Hematopoietic multipotent progenitor cell treated with erythropoietin and hydrocortisone succinate and interleukin-3 and kit ligand, for 4 days (in vitro differentiated cells): ENCODE measurements at regions not wholly inside any gene's neighbourhood (a gene's known extent, or its start where the extent isn't known, plus 50 kb on each side); places are given as distances from the start of the nearest gene placed in this dataset.

ENCODE experiments used
- DNase-seq: peaks from one replicate; pipeline ENCODE4 v3.0.0-alpha.2; 2015

DNA sequence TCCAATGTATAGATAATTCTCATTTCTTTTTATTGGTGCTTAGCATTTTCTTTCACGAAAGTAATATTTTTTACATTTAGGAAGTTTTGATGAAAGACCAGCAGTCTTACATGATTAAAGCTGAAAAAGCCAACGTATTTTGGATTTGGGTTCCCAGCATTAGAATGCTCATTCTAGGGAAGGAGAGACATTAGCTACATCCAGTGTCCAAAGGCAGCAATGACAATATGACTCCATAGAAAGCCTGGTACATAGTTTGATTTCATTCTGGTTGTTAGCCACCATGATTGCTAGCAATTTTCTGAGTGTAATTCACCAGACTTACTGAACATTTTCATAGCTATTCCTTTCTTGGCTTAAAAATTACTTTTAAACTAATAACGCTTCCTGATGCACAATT, 1397.5 kb downstream of the PCDH7 start:
- no peak for DNase-seq

- no peak for DNase-seq
Measured at GRCh38 chr4:32119907-32120306, 1399.7 kb downstream of the PCDH7 start.

DNA sequence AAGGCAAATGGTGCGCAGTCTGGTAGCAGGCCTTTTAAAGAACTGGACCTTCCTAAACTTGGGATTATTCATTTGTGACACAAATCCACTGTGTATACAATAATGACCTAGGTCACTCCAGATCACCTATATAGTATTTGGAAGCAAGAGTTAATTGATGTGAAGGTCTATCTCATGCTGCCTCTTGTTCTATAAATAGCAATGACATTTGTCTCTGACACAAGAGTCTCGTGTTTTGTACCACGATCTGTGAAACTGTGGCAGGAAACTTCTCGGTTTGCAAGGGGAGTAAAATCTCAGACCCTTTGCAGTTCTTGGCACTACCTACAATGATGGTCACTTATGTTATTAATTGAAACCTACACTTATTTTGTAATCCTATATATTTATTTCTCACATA, 1408.4 kb downstream of the PCDH7 start:
- DNase-seq: no peak

DNA sequence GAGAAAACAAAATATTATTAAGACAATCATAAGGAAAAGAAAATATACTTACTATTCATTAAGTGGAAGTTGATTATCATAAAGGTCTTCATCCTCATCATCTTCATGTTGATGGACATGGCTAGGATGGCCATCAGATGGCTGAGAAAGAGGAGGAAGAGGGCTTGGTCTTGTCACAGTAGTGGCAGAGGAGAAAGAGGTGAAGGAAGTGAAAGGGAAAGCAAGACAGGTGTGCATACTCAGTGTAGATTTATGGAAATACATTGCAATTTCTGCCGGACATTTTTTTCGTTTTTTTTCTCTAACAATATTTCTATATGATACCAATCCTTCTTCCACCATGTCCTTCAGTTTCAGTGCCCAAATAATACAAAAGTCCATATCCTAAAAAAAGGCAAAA, 1409.8 kb downstream of the PCDH7 start:
- no peak for DNase-seq

DNA sequence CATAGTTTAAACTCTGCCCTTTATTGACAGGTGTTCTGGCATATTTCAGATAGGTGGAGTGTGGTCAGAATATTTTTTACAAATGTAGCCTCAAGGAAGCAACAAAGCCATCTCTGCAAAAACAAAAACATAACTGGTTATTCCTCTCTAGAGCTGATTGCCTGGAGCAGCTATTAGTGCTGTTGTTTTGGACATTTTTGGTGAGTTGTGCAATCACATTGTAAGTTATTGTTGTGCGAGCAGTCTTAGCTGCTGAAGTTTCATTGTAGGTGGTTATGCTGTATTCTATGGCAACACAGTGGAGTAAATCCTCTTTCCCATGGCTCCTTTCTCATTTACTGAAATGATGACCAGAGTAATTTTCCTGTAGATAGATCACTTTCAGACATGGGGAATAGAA, 1413.0 kb downstream of the PCDH7 start:
- DNase-seq: no peak

DNA sequence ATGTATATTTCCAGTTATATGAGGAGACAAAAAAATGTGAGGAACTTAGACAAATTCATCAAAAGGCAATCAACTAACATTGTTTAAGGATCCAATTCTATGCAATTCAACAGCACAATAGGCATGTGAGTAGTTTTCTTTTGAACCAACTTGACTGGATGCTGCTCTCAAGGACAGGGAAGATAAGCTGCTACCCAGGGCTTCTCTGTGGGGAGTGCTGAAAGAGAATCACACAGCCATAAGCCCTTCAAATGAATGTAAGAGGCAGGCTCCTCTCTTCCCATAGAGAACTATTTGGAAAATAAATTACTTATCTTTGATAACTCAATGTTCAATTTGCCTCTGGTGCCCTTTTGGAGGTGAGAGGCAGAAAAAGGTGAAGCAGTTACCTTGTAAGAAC, 1413.6 kb downstream of the PCDH7 start:
- DNase-seq: no peak

GRCh38 chr4:32135642-32136041, 1415.5 kb downstream of the PCDH7 start:
- no peak for DNase-seq

GRCh38 chr4:32136081-32136787, 1416.1 kb downstream of the PCDH7 start:
- no peak for DNase-seq

- DNase-seq: peak; percentile 77
Measured at GRCh38 chr4:32140636-32141035, 1420.5 kb downstream of the PCDH7 start.

DNA sequence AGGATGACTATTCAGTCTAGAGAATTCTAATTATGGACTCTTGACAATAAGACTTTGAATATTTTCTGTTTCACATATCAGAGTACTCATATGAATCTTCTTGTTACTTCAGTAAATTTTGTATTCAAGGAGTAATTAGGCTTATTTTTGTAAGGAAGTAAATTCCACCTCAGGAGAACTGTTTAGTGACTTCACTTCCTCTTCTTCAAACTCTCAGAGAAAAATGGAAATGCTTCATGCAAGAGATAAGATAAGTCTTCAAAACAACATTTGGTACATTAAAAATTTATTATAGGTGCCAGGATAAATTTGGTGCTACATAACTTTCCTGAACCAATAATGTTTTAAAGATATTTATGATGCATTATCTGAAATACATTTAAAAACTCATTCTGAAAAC, 1421.9 kb downstream of the PCDH7 start:
- DNase-seq: peak; percentile 47

GRCh38 chr4:32145987-32146386, 1425.8 kb downstream of the PCDH7 start:
- no peak for DNase-seq

DNA sequence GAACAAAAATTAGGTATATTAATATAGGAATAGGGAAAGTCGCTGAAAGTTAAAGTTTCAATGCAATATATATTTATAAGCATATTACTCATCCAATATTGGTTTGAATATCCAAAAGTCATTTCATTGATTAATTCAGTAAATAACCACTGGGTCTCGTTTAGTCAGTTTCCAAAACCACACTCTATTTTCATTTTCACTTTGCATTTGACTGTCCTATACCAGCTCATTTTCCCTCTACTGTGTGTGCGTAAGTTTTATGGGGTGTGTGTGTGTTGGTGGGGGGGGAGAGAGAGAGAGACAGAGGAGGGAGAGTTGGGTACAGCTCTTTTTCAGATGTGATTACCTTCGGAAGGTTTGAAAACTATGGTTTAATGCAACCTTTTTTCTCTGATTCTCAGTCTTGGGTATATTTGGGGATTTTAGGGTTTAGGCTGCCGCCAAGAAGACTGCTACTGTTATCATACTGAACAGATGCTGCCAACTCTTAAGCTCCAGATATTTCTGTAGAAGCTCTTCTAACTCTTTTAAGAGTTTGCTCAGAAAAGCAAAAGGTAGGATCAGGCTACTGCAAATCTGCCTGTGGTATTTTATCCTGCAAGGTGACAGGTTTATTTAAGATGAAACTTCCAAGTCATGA, 1427.4 kb downstream of the PCDH7 start:
- DNase-seq: no peak

GRCh38 chr4:32148111-32148666, 1428.0 kb downstream of the PCDH7 start:
- no peak for DNase-seq

DNA sequence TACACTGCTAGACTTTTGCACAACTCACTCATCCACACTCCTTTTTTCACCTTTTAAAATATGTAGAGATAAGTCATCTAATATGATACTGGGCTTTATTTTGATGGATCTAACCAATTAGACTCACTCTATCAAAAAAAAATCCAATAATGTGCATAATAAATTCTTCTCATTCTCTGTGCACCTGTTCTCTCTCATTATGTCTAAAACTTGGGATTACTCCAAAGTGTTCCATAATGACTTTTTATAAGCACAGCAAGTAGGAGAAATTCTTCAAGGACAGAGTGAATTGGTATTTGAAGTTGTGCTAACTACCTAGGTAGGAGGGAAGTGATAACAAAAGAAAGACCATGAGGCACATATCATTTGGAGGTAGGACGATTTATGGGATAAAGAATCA, 1438.8 kb downstream of the PCDH7 start:
- no peak for DNase-seq

DNA sequence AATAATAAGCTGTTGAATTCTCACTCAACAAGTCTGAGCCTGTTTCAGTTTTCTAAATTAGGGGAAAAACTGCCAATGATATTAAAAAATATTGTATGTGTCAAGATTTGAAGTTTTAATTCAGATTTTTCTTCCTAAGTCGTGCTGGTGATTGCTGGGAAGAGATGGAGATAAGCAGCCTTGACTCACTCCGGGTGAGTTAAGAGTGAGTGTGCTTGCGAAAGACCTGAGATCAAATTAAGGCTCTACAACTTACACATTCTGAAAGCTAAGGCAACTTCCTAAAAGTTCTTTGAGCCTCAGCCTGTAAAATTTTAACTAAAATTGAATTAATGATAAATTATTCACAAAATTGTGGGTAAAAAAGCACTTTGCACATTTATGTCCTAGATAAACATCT, 1441.2 kb downstream of the PCDH7 start:
- DNase-seq: peak; percentile 15

DNA sequence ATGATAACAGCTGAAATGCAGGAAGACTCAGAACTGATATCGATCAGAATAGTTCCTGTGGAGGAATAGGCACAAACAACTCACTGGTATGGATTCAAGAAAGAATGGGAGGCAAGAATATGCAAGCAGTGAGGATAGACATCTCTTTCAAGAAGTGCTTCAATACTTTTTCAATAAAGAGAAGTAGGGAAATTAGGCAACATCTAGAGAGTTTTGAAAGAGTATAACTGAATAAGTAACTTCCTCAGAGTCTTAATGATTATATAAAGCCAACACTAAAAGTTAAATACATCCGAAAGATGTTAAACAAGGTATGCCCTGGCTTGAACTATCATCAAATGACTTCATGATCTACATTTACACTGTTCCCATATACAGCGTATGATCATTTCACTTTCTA, 1443.0 kb downstream of the PCDH7 start:
- peak; percentile 33 for DNase-seq

GRCh38 chr4:32169841-32170240, 1449.7 kb downstream of the PCDH7 start:
- DNase-seq: no peak

DNA sequence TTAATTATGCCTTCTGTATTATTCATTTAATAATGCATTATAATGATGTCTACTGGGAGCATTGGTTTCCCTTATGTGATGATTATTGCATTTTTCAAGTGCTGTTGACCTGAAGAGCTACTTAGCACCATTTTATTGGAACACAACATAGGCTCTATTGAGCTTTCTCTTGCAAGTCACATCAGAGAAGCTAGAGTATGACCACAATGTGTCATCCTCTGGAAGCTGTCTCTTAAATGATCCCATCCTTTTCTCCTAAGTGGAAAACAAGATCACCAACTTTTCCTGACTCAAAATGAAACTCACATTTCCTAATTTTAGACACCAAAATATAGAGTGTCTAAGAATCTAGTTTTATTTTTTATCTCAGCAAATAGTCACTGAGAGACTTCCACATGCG, 1451.9 kb downstream of the PCDH7 start:
- no peak for DNase-seq

DNA sequence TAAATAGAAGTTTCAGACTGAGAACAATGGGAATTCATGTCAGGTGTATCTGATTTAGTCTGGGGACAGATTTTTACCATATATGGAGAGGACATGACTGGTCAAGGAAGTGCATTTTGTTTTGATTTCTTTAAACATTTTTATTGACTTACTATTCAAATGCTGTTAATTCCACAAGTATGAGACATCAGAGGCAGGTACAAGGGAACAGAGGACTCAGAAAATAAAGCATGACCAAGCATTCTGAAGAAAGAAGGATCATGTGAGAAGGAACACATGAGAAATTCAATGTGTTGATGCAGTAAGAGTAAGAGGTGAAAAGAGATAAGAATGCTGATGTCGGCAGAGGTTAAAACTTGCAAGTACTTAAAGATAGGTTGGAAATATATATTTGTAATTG, 1452.6 kb downstream of the PCDH7 start:
- DNase-seq: no peak

GRCh38 chr4:32180086-32180485, 1459.9 kb downstream of the PCDH7 start:
- DNase-seq: no peak

GRCh38 chr4:32184186-32184585, 1464.0 kb downstream of the PCDH7 start:
- DNase-seq: no peak

- no peak for DNase-seq
Measured at GRCh38 chr4:32189130-32189529, 1469.0 kb downstream of the PCDH7 start.

DNA sequence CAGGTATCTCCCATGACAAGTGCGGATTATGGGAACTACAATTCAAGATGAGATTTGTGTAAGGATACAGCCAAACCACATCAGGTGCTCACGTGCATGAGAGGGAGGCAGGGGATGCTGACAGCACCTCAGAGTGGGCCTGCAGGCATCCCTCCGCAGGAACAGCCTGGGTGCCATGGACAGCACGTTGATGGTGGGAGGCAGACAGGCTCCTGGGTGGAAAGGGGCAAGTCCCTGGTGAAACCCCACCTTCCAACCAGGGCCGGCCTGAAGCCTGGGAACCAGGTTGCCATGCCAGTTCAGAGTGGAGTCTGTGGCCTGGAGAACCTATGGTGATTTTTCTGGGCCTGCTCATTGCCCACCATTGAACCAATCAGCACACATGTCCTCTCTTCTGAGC, 1469.6 kb downstream of the PCDH7 start:
- no peak for DNase-seq

DNA sequence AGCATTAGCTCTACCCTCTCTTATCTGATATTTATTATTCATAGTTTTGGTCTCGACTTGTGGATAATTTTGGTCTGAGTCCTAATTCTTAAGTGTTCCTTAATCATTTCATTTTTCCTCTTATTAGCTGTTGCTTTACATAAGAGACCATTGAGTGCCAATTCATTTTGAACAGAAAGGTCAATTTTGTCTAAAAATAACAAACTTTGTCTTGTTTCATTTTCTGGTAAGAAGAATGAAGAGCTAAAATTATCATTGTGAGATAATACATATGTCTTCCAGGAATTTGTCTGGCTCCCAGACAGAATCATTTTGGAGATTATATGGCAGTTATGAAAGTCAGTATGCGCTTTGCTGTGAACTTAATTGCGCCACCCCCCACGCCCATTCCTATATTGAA, 1471.8 kb downstream of the PCDH7 start:
- no peak for DNase-seq

- DNase-seq: no peak
Measured at GRCh38 chr4:32192363-32192762, 1472.2 kb downstream of the PCDH7 start.
